Epithelial cell of proximal tubule (primary cell): ENCODE measurements at regions not wholly inside any gene's neighbourhood (a gene's known extent, or its start where the extent isn't known, plus 50 kb on each side); places are given as distances from the start of the nearest gene placed in this dataset.
A peak's percentile ranks its signal among the peaks of the same experiment; 100 is the strongest.

ENCODE experiments used
- DNase-seq: peaks from one replicate; pipeline ENCODE4 v3.0.0-alpha.2; 2011; ENCODE audit warnings: low read depth
- H3K4me3 ChIP-seq: 2 replicates; pipeline ENCODE4 v1.5.1; 2011; ENCODE audit warnings: low read depth, mild to moderate bottlenecking, low read length
- TF ChIP-seq, protein P1 (sequence below): conservative IDR thresholded peaks from 2 replicates; pipeline ENCODE4 v1.5.1; 2012; ENCODE audit warnings: low read depth, mild to moderate bottlenecking, low read length

- TF ChIP-seq, protein P1, sequence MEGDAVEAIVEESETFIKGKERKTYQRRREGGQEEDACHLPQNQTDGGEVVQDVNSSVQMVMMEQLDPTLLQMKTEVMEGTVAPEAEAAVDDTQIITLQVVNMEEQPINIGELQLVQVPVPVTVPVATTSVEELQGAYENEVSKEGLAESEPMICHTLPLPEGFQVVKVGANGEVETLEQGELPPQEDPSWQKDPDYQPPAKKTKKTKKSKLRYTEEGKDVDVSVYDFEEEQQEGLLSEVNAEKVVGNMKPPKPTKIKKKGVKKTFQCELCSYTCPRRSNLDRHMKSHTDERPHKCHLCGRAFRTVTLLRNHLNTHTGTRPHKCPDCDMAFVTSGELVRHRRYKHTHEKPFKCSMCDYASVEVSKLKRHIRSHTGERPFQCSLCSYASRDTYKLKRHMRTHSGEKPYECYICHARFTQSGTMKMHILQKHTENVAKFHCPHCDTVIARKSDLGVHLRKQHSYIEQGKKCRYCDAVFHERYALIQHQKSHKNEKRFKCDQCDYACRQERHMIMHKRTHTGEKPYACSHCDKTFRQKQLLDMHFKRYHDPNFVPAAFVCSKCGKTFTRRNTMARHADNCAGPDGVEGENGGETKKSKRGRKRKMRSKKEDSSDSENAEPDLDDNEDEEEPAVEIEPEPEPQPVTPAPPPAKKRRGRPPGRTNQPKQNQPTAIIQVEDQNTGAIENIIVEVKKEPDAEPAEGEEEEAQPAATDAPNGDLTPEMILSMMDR = no peak
Measured at GRCh38 chr5:135667204-135667603, 88.4 kb upstream of the CXCL14 start.

GRCh38 chr5:135662683-135663082 is 83.9 kb upstream of the CXCL14 start:
- H3K4me3 ChIP-seq = no peak overlapping the region
- DNase-seq = no peak
- TF ChIP-seq, protein P1 = no peak

More at GRCh38 chr5:135667204-135667603, 88.4 kb upstream of the CXCL14 start:
- H3K4me3 ChIP-seq = no peak overlapping the region
- no peak for DNase-seq

- TF ChIP-seq, protein P1 = no peak
- no peak for DNase-seq
- H3K4me3 ChIP-seq = no peak overlapping the region
Measured at GRCh38 chr5:135662061-135662481, 83.3 kb upstream of the CXCL14 start.

- no peak overlapping the region for H3K4me3 ChIP-seq
- TF ChIP-seq, protein P1 = no peak
- peak; percentile 91 for DNase-seq
Measured at GRCh38 chr5:135660826-135661575, 82.2 kb upstream of the CXCL14 start.

DNA sequence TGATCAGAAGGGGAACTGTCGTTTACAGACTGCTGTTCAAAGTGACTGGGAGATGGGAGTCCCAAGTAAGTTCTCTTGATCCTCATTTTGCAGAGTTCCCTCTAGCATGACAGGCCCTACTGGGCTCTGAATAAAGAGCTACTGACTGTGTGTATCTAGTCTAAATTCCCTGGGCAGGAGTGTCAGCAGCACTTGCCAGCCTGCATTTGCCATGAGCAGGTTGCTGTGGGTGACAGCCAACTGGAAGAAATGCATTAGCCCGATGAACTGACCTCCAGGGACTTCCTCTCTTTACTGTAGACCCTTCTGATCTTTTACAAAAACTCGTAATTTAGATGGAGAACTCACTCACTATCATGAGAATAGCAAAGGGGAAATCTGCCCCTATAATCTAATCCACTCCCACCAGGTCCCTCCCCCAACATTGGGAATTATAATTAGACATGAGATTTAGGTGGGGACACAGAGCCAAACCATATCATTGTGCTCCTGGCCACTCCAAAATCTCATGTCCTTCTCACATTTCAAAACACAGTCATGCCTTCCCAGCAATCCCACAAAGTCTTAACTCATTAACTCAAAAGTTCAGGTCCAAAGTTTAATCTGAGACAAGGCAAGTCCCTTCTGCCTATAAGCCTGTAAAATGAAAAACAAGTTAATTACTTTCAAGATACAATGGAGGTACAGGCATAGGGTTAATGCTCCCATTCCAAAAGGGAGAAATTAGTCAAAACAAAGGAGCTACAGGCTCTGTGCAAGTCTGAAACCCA is 78.9 kb upstream of the CXCL14 start:
- TF ChIP-seq, protein P1 = no peak
- no peak overlapping the region for H3K4me3 ChIP-seq
- no peak for DNase-seq

DNA sequence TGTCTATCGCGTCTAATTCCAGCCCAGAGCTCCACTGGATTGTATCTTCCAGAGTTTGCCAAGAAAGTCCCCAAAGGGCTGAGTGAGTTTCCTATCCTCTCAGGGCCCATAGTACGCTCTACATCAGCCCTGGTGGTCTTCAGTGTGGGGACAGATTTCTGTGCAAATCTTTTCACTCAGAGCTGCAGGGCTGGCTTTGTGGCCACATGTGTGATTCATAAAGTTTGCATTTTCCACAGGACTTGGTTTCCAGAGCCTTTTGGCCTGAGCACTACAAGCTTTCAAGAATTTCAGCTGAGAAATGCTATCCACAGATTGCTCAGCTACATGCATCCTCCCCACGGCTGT is 76.7 kb upstream of the CXCL14 start:
- no peak overlapping the region for H3K4me3 ChIP-seq
- no peak for DNase-seq
- TF ChIP-seq, protein P1 = no peak
